Uterus (tissue), 2 donors: ENCODE measurements at regions not wholly inside any gene's neighbourhood (a gene's known extent, or its start where the extent isn't known, plus 50 kb on each side); places are given as distances from the start of the nearest gene placed in this dataset.

Source experiments
- POLR2A ChIP-seq, 2 donors: fragments of 450-650 bp; IDR thresholded peaks; one replicate each; pipeline ENCODE4 v1.6.1; 2016; ENCODE audit warnings: antibody characterized with exemption in 2 of 2, mild to moderate bottlenecking in 1 of 2, moderate library complexity in 1 of 2
- TF ChIP-seq, protein P1 (sequence below), 4 experiments: fragments of 200-600 bp in 2 of 4; fragments of 450-650 bp in 2 of 4; sonication (generic) in 2 of 4; IDR thresholded peaks; one replicate each; pipeline ENCODE4 v1.5.1; 2016 to 2019; ENCODE audit warnings: antibody characterized with exemption in 4 of 4, mild to moderate bottlenecking in 2 of 4, moderate library complexity in 1 of 4

DNA sequence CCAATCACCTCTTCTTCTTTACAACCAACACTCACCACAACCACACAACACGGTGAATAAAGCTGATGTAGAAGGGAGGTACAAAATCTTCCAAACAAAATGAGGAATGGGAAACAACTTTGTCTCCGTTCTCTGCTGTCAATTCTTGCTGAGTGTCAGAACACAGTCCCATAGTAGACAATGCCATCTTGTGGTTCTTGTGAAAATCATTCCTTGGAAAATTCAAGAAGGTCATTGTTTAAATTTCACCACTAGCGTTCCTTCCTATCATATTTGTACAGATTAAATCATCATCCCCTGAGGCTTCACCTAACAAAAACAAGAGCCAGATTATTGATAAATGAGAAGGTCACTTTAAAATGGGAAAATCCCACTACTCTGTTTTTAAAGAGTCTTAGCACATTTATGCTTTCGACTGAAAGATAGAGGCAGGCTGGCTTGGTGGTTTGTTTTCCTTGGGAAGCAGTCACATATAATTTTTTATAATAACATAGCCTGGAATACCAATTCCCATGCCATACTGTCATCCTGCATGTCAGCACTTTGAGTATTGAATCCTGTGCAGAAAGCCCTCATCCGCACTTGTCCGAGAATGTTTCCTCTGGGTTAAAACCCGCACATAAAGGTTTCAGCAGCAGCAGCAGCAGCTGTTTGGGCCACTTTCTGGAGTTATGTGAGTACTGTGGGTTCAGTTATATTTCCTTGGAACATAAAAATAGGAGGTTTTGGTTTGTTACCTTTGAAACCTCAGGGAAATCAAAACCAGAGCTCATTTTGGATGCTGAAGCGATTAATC is 395.0 kb upstream of the SMARCA2 start:
- no peak for TF ChIP-seq POLR2A (IDR thresholded peaks at IDR 0.05)
- TF ChIP-seq, protein P1, sequence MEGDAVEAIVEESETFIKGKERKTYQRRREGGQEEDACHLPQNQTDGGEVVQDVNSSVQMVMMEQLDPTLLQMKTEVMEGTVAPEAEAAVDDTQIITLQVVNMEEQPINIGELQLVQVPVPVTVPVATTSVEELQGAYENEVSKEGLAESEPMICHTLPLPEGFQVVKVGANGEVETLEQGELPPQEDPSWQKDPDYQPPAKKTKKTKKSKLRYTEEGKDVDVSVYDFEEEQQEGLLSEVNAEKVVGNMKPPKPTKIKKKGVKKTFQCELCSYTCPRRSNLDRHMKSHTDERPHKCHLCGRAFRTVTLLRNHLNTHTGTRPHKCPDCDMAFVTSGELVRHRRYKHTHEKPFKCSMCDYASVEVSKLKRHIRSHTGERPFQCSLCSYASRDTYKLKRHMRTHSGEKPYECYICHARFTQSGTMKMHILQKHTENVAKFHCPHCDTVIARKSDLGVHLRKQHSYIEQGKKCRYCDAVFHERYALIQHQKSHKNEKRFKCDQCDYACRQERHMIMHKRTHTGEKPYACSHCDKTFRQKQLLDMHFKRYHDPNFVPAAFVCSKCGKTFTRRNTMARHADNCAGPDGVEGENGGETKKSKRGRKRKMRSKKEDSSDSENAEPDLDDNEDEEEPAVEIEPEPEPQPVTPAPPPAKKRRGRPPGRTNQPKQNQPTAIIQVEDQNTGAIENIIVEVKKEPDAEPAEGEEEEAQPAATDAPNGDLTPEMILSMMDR (IDR thresholded peaks at IDR 0.05): no peak
